Testis (tissue), 2 donors: ENCODE measurements at regions not wholly inside any gene's neighbourhood (a gene's known extent, or its start where the extent isn't known, plus 50 kb on each side); places are given as distances from the start of the nearest gene placed in this dataset.

Source experiments
- DNase-seq: peaks from one replicate; pipeline ENCODE4 v3.0.0-alpha.2; 2019
- H3K27ac ChIP-seq, 2 donors: fragments of 200-600 bp; sonication (generic); one replicate each; pipeline ENCODE4 v1.5.1; 2019
- H3K27me3 ChIP-seq: fragments of 200-600 bp; sonication (generic); one replicate; pipeline ENCODE4 v1.5.1; 2019
- H3K36me3 ChIP-seq: fragments of 200-600 bp; sonication (generic); one replicate; pipeline ENCODE4 v1.5.1; 2017; ENCODE audit warnings: low read depth; ENCODE audit errors: missing control alignments
- H3K4me1 ChIP-seq: fragments of 200-600 bp; sonication (generic); one replicate; pipeline ENCODE4 v1.5.1; 2019
- H3K4me3 ChIP-seq, 2 donors: fragments of 200-600 bp; sonication (generic); one replicate each; pipeline ENCODE4 v1.5.1; 2017 to 2019
- H3K9me3 ChIP-seq: fragments of 200-600 bp; sonication (generic); one replicate; pipeline ENCODE4 v1.5.1; 2017
- CTCF ChIP-seq, 3 experiments: fragments of 450-650 bp in 2 of 3; fragments of 200-600 bp in 1 of 3; sonication (generic) in 1 of 3; IDR thresholded peaks; one replicate each; pipeline ENCODE4 v1.5.1; 2016 to 2019; ENCODE audit warnings: antibody characterized with exemption in 3 of 3, mild to moderate bottlenecking in 2 of 3, moderate library complexity in 1 of 3
- POLR2A ChIP-seq: fragments of 450-650 bp; IDR thresholded peaks from one replicate; pipeline ENCODE4 v1.6.1; 2017; ENCODE audit warnings: antibody characterized with exemption, mild to moderate bottlenecking, moderate library complexity
- WGBS, 2 donors: methylation state at CpG; one replicate each; pipeline ENCODE4 v1.1.5; 2018; 5-methylcytosine and 5-hydroxymethylcytosine counted together
- intact Hi-C: fragments of 100-400 bp; cut with DNase I; formaldehyde crosslinking; loops from one replicate; pipeline ENCODE4 v1.15.1; 2023; ENCODE audit warnings: low total_unique reads

- DNase-seq = no peak
- no peaks in the 10 kb centered on the region for H3K4me1 ChIP-seq
- TF ChIP-seq CTCF (IDR thresholded peaks at IDR 0.05) = no peak
- TF ChIP-seq POLR2A = no peak
- 81 to 90% methylated on average over 1 of the region's 1 CpG for WGBS, 2 donors
- no peak overlapping the region for H3K4me3 ChIP-seq
- H3K27me3 ChIP-seq = no peaks in the 10 kb centered on the region
- H3K36me3 ChIP-seq = no peaks in the 10 kb centered on the region
- no peak overlapping the region for H3K27ac ChIP-seq
- H3K9me3 ChIP-seq = no peaks in the 10 kb centered on the region
- intact Hi-C loops = no loop called here
Observed at GRCh38 chr12:90080616-90081015, 372.0 kb upstream of the ATP2B1 start.

GRCh38 chr12:90079529-90080210, 371.0 kb upstream of the ATP2B1 start:
- no peaks in the 10 kb centered on the region for H3K27me3 ChIP-seq
- TF ChIP-seq POLR2A = no peak
- TF ChIP-seq CTCF (IDR thresholded peaks at IDR 0.05) = no peak
- no peaks in the 10 kb centered on the region for H3K4me1 ChIP-seq
- whole genome bisulfite sequencing, 2 donors = 63 to 72% methylated on average over 4 of the region's 4 CpGs
- H3K27ac ChIP-seq = no peak overlapping the region
- intact Hi-C loops = no loop called here
- no peak for DNase-seq
- no peak overlapping the region for H3K4me3 ChIP-seq
- H3K36me3 ChIP-seq = no peaks in the 10 kb centered on the region
- no peaks in the 10 kb centered on the region for H3K9me3 ChIP-seq

- Histone ChIP-seq H3K4me3 (no peak overlapping the region), H3K9me3 (no peaks in the 10 kb centered on the region), H3K27me3 (no peaks in the 10 kb centered on the region), H3K36me3 (no peaks in the 10 kb centered on the region), H3K27ac (no peak overlapping the region), H3K4me1 (no peaks in the 10 kb centered on the region)
- no peak for TF ChIP-seq CTCF (IDR thresholded peaks at IDR 0.05)
- no peak for TF ChIP-seq POLR2A
- 85 to 88% methylated on average over 4 of the region's 4 CpGs for WGBS, 2 donors
- intact Hi-C loops = no loop called here
- DNase-seq = no peak
Observed at GRCh38 chr12:90078344-90078743, 369.7 kb upstream of the ATP2B1 start.

GRCh38 chr12:90077756-90078155, 369.1 kb upstream of the ATP2B1 start:
- H3K27me3 ChIP-seq = no peaks in the 10 kb centered on the region
- no peaks in the 10 kb centered on the region for H3K9me3 ChIP-seq
- H3K4me3 ChIP-seq = no peak overlapping the region
- H3K36me3 ChIP-seq = no peaks in the 10 kb centered on the region
- WGBS, 2 donors = 83 to 84% methylated on average over 4 of the region's 4 CpGs
- TF ChIP-seq POLR2A = no peak
- no peak for TF ChIP-seq CTCF (IDR thresholded peaks at IDR 0.05)
- no peak overlapping the region for H3K27ac ChIP-seq
- no peaks in the 10 kb centered on the region for H3K4me1 ChIP-seq
- intact Hi-C loops = no loop called here
- DNase-seq = no peak

- TF ChIP-seq POLR2A (no peak), CTCF (IDR thresholded peaks at IDR 0.05) (no peak)
- H3K9me3 ChIP-seq = no peaks in the 10 kb centered on the region
- DNase-seq = no peak
- no peak overlapping the region for H3K27ac ChIP-seq
- H3K36me3 ChIP-seq = no peaks in the 10 kb centered on the region
- no peak overlapping the region for H3K4me3 ChIP-seq
- intact Hi-C loops = no loop called here
- H3K27me3 ChIP-seq = no peaks in the 10 kb centered on the region
- 66 to 84% methylated on average over 3 of the region's 3 CpGs for WGBS, 2 donors
- no peaks in the 10 kb centered on the region for H3K4me1 ChIP-seq
Observed at GRCh38 chr12:90076851-90077319, 368.2 kb upstream of the ATP2B1 start.
